ENCODE measurements at regions not wholly inside any gene's neighbourhood (a gene's known extent, or its start where the extent isn't known, plus 50 kb on each side); places are given as distances from the start of the nearest gene placed in this dataset.

DNA sequence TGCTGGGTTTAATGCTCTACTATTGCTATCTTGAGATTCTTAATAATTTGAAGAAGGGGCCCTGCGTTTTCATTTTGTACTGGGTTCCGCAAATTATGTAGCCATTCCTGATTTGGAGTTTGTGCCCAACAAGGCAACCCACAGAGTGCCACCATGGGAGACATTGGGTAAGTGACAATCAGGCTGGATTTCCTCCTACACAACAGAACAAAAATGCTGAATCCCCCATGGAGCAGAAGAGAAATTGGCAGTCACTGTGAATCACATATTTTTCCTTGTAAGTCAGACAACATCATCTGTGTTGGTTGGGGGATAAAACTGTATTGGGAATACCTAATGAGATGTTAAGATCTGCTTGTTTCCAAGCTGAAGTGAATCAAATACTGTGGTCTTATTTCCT lies 80.9 kb downstream of the CNGA2 start:
- TF ChIP-seq, protein P1, sequence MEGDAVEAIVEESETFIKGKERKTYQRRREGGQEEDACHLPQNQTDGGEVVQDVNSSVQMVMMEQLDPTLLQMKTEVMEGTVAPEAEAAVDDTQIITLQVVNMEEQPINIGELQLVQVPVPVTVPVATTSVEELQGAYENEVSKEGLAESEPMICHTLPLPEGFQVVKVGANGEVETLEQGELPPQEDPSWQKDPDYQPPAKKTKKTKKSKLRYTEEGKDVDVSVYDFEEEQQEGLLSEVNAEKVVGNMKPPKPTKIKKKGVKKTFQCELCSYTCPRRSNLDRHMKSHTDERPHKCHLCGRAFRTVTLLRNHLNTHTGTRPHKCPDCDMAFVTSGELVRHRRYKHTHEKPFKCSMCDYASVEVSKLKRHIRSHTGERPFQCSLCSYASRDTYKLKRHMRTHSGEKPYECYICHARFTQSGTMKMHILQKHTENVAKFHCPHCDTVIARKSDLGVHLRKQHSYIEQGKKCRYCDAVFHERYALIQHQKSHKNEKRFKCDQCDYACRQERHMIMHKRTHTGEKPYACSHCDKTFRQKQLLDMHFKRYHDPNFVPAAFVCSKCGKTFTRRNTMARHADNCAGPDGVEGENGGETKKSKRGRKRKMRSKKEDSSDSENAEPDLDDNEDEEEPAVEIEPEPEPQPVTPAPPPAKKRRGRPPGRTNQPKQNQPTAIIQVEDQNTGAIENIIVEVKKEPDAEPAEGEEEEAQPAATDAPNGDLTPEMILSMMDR (IDR thresholded peaks at IDR 0.05): no peak
- H3K27ac Mint-ChIP-seq (ENCODE audit: unreplicated experiment): no peak overlapping the region
- no peaks in the 10 kb centered on the region for H3K36me3 Mint-ChIP-seq (ENCODE audit: unreplicated experiment)
- no peak for DNase-seq (ENCODE audit: extremely low spot score, unreplicated experiment)
- H3K27me3 Mint-ChIP-seq (ENCODE audit: unreplicated experiment): no peaks in the 10 kb centered on the region
- peaks cover 5% of the 10 kb centered on the region for H3K9me3 Mint-ChIP-seq (ENCODE audit: unreplicated experiment)
- H3K4me3 Mint-ChIP-seq (ENCODE audit: unreplicated experiment): no peak overlapping the region
- no peaks in the 10 kb centered on the region for H3K4me1 Mint-ChIP-seq (ENCODE audit: unreplicated experiment)

DNA sequence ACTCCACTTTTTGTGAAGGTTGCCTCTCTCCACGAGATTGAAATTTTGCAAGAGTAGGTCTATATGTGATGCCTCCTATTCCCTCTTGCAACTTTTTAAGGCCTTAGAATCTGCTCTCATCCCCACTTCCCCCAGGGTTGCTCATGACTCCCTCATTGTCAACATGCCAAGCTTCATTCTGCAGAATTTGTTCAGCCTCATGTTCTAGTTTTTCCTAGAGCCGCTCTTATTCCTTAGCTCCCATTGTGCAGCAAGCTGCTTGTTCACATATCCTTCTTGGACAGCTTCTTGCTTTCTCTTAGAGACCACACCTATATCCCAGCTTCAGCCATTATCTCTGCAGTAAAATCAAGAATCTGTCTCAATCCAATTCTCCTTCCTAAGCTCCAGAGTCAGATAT lies 82.4 kb downstream of the CNGA2 start:
- H3K27ac Mint-ChIP-seq (ENCODE audit: unreplicated experiment): no peak overlapping the region
- no peaks in the 10 kb centered on the region for H3K36me3 Mint-ChIP-seq (ENCODE audit: unreplicated experiment)
- DNase-seq (ENCODE audit: extremely low spot score, unreplicated experiment): no peak

DNA sequence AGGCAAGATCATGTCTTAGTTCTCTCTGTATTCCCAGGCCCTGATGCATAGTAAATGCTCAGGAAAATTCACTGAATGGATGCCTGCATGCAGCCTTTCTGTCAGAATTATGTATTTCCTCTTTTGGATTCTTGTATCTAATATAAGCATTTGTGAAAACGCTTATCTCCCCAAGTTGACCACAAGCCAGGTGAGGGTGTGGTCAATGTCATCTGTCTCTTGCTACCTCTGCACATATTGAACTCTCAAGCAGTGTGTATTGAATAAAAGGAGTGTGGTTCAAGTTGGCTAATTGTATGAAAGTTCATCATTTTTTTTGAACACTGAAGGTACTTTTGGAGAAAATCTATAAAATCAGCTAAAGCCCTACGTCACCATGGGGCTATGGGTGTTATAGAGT lies 84.3 kb downstream of the CNGA2 start:
- TF ChIP-seq, protein P1 (IDR thresholded peaks at IDR 0.05): no peak
- Mint-ChIP-seq H3K36me3 (ENCODE audit: unreplicated experiment) (no peaks in the 10 kb centered on the region), H3K27me3 (ENCODE audit: unreplicated experiment) (no peaks in the 10 kb centered on the region), H3K27ac (ENCODE audit: unreplicated experiment) (no peak overlapping the region), H3K9me3 (ENCODE audit: unreplicated experiment) (peaks cover 1% of the 10 kb centered on the region), H3K4me1 (ENCODE audit: unreplicated experiment) (no peaks in the 10 kb centered on the region), H3K4me3 (ENCODE audit: unreplicated experiment) (no peak overlapping the region)
- no peak for DNase-seq (ENCODE audit: extremely low spot score, unreplicated experiment)

More for the DNA sequence above, 82.4 kb downstream of the CNGA2 start:
- peaks cover 5% of the 10 kb centered on the region for H3K9me3 Mint-ChIP-seq (ENCODE audit: unreplicated experiment)
- H3K4me3 Mint-ChIP-seq (ENCODE audit: unreplicated experiment): no peak overlapping the region
- TF ChIP-seq, protein P1 (IDR thresholded peaks at IDR 0.05): no peak
- H3K4me1 Mint-ChIP-seq (ENCODE audit: unreplicated experiment): no peaks in the 10 kb centered on the region
- H3K27me3 Mint-ChIP-seq (ENCODE audit: unreplicated experiment): no peaks in the 10 kb centered on the region

DNA sequence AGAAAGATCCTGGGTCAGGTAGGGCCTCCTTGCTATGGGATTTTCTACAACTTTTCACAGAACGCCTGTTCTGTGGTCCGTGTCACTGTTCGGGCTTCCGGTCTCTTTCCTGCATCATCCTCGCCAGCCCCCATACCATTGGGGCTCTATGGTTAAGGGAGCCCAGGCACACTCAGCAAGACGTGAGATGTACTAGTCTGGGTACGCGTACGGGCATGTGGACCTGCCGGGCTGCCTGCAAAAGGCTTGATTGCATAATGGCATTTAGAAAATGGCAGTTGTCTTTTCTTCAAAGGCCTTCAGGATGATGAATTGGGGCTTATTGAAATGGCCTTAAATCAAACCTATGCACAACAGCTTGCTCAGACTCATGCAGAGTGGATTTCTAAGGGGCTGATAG lies 86.7 kb downstream of the CNGA2 start:
- TF ChIP-seq, protein P1 (IDR thresholded peaks at IDR 0.05): no peak
- Mint-ChIP-seq H3K4me1 (ENCODE audit: unreplicated experiment) (no peaks in the 10 kb centered on the region), H3K36me3 (ENCODE audit: unreplicated experiment) (no peaks in the 10 kb centered on the region), H3K9me3 (ENCODE audit: unreplicated experiment) (peaks cover 6% of the 10 kb centered on the region), H3K4me3 (ENCODE audit: unreplicated experiment) (no peak overlapping the region), H3K27ac (ENCODE audit: unreplicated experiment) (no peak overlapping the region), H3K27me3 (ENCODE audit: unreplicated experiment) (no peaks in the 10 kb centered on the region)
- peak; percentile 59 for DNase-seq (ENCODE audit: extremely low spot score, unreplicated experiment)

DNA sequence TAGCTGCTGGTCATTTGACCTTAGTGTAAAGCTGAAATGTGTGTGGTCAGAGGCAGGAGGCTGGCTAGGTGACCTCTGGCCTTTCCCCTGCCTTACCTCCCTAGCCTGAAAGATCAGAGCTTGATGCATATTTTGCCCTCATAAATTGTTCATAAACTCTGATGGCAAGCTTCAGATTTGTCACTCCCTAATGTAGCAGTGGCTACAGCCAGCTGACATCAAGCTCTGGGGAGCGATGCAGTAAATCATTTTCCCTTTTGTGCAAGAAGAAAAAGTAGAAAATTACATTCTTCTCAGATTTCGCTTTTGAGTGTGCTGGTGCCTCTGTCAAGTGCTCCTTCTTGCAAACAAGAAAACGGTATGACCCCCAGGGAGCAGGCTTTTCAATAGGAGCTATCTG lies 87.7 kb upstream of the MAGEA4 start:
- H3K36me3 Mint-ChIP-seq (ENCODE audit: unreplicated experiment): no peaks in the 10 kb centered on the region
- TF ChIP-seq, protein P1 (IDR thresholded peaks at IDR 0.05): no peak
- no peak overlapping the region for H3K4me3 Mint-ChIP-seq (ENCODE audit: unreplicated experiment)
- no peaks in the 10 kb centered on the region for H3K27me3 Mint-ChIP-seq (ENCODE audit: unreplicated experiment)
- no peak for DNase-seq (ENCODE audit: extremely low spot score, unreplicated experiment)
- no peak overlapping the region for H3K27ac Mint-ChIP-seq (ENCODE audit: unreplicated experiment)
- H3K4me1 Mint-ChIP-seq (ENCODE audit: unreplicated experiment): no peaks in the 10 kb centered on the region
- peaks cover 26% of the 10 kb centered on the region for H3K9me3 Mint-ChIP-seq (ENCODE audit: unreplicated experiment)
